Uterus (tissue), 2 donors: ENCODE measurements at regions not wholly inside any gene's neighbourhood (a gene's known extent, or its start where the extent isn't known, plus 50 kb on each side); places are given as distances from the start of the nearest gene placed in this dataset.

ENCODE experiments used
- POLR2A ChIP-seq, 2 donors: fragments of 450-650 bp; IDR thresholded peaks; one replicate each; pipeline ENCODE4 v1.6.1; 2016; ENCODE audit warnings: antibody characterized with exemption in 2 of 2, mild to moderate bottlenecking in 1 of 2, moderate library complexity in 1 of 2
- TF ChIP-seq, protein P1 (sequence below), 4 experiments: fragments of 200-600 bp in 2 of 4; fragments of 450-650 bp in 2 of 4; sonication (generic) in 2 of 4; IDR thresholded peaks; one replicate each; pipeline ENCODE4 v1.5.1; 2016 to 2019; ENCODE audit warnings: antibody characterized with exemption in 4 of 4, mild to moderate bottlenecking in 2 of 4, moderate library complexity in 1 of 4

- TF ChIP-seq, protein P1, sequence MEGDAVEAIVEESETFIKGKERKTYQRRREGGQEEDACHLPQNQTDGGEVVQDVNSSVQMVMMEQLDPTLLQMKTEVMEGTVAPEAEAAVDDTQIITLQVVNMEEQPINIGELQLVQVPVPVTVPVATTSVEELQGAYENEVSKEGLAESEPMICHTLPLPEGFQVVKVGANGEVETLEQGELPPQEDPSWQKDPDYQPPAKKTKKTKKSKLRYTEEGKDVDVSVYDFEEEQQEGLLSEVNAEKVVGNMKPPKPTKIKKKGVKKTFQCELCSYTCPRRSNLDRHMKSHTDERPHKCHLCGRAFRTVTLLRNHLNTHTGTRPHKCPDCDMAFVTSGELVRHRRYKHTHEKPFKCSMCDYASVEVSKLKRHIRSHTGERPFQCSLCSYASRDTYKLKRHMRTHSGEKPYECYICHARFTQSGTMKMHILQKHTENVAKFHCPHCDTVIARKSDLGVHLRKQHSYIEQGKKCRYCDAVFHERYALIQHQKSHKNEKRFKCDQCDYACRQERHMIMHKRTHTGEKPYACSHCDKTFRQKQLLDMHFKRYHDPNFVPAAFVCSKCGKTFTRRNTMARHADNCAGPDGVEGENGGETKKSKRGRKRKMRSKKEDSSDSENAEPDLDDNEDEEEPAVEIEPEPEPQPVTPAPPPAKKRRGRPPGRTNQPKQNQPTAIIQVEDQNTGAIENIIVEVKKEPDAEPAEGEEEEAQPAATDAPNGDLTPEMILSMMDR (IDR thresholded peaks at IDR 0.05) = no peak
- no peak for TF ChIP-seq POLR2A (IDR thresholded peaks at IDR 0.05)
These were observed 242.1 kb downstream of the BCL11B start for GRCh38 chr14:99029916-99030305.
